ENCODE measurements at regions not wholly inside any gene's neighbourhood (a gene's known extent, or its start where the extent isn't known, plus 50 kb on each side); places are given as distances from the start of the nearest gene placed in this dataset.
"Not testable (repeated sequence)": the region's sequence is repeated elsewhere in the genome, so short reads cannot be mapped to it uniquely, and the experiment has no call there.

- DNase-seq = no peak
Observed at GRCh38 chr2:237196866-237197618, 111.4 kb downstream of the COPS8 start.

- DNase-seq = no peak
Observed at GRCh38 chr2:237198164-237198855, 112.6 kb downstream of the COPS8 start.

GRCh38 chr2:237199082-237199481 is 113.4 kb downstream of the COPS8 start:
- no peak for DNase-seq

GRCh38 chr2:237199577-237199976 is 113.9 kb downstream of the COPS8 start:
- no peak for DNase-seq

GRCh38 chr2:237200462-237200861 is 114.8 kb downstream of the COPS8 start:
- no peak for DNase-seq

GRCh38 chr2:237201461-237202287 is 116.0 kb downstream of the COPS8 start:
- DNase-seq = no peak

GRCh38 chr2:237202288-237203030 is 116.8 kb downstream of the COPS8 start:
- DNase-seq = no peak

- DNase-seq = no peak
Observed at GRCh38 chr2:237205043-237205541, 119.4 kb downstream of the COPS8 start.

GRCh38 chr2:237205561-237205971 is 119.9 kb downstream of the COPS8 start:
- DNase-seq = no peak

GRCh38 chr2:237207646-237208045 is 122.0 kb downstream of the COPS8 start:
- no peak for DNase-seq

GRCh38 chr2:237208373-237209260 is 122.9 kb downstream of the COPS8 start:
- no peak for DNase-seq

GRCh38 chr2:237209885-237210284 is 124.2 kb downstream of the COPS8 start:
- DNase-seq = no peak

- no peak for DNase-seq
Observed at GRCh38 chr2:237210297-237210696, 124.6 kb downstream of the COPS8 start.

GRCh38 chr2:237210763-237211162 is 125.1 kb downstream of the COPS8 start:
- DNase-seq = no peak

- DNase-seq = not testable (repeated sequence)
Observed at GRCh38 chr2:237212356-237213279, 126.9 kb downstream of the COPS8 start.

- DNase-seq = no peak
Observed at GRCh38 chr2:237213315-237214022, 127.8 kb downstream of the COPS8 start.

- DNase-seq = no peak
Observed at GRCh38 chr2:237214030-237214675, 128.5 kb downstream of the COPS8 start.

GRCh38 chr2:237214963-237215362 is 129.3 kb downstream of the COPS8 start:
- DNase-seq = no peak

GRCh38 chr2:237217995-237218616 is 132.4 kb downstream of the COPS8 start:
- DNase-seq = no peak
